Adrenal gland (tissue), 5 donors: ENCODE measurements at regions not wholly inside any gene's neighbourhood (a gene's known extent, or its start where the extent isn't known, plus 50 kb on each side); places are given as distances from the start of the nearest gene placed in this dataset.

ENCODE experiments used
- POLR2A ChIP-seq, 2 donors: fragments of 450-650 bp; IDR thresholded peaks; one replicate each; pipeline ENCODE4 v1.6.1; 2017; ENCODE audit warnings: antibody characterized with exemption in 2 of 2, mild to moderate bottlenecking in 2 of 2, moderate library complexity in 1 of 2
- TF ChIP-seq, protein P1 (sequence below), 6 experiments: fragments of 450-650 bp in 4 of 6; fragments of 200-600 bp in 2 of 6; sonication (generic) in 1 of 6; IDR thresholded peaks; 1 replicate in 5 of 6; 2 replicates in 1 of 6; pipeline versions ENCODE4 v1.5.1 to v1.8.0; 2016 to 2021; ENCODE audit warnings: antibody characterized with exemption in 6 of 6, mild to moderate bottlenecking in 2 of 6, moderate library complexity in 1 of 6
- donor health status: DM: no; HTN: no; CAD: no.

DNA sequence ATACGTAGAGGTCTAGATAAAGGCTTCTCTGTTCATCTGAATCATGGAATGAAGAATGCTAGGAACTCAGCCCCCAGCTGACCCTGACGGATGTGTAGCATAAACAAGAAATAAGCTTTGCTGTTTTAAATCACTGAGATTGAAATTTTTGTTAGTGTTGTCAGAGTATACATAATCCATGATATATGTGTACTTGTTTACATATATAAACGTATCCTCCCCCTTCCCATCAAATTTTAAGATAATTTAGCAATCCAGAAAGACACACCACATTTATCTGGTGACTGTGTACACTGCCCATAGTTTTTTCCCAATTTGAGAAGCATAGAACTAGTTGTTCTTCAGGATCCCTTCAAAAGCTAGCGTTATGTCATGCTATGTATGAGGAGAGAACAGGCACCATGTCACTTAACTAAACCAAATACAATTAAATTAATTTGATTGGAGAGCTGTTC, 80.8 kb upstream of the OSMR start:
- TF ChIP-seq, protein P1, sequence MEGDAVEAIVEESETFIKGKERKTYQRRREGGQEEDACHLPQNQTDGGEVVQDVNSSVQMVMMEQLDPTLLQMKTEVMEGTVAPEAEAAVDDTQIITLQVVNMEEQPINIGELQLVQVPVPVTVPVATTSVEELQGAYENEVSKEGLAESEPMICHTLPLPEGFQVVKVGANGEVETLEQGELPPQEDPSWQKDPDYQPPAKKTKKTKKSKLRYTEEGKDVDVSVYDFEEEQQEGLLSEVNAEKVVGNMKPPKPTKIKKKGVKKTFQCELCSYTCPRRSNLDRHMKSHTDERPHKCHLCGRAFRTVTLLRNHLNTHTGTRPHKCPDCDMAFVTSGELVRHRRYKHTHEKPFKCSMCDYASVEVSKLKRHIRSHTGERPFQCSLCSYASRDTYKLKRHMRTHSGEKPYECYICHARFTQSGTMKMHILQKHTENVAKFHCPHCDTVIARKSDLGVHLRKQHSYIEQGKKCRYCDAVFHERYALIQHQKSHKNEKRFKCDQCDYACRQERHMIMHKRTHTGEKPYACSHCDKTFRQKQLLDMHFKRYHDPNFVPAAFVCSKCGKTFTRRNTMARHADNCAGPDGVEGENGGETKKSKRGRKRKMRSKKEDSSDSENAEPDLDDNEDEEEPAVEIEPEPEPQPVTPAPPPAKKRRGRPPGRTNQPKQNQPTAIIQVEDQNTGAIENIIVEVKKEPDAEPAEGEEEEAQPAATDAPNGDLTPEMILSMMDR (IDR thresholded peaks at IDR 0.05), result no peak
- TF ChIP-seq POLR2A (IDR thresholded peaks at IDR 0.05), result no peak
